RWPE1 (cell line): ENCODE measurements at regions not wholly inside any gene's neighbourhood (a gene's known extent, or its start where the extent isn't known, plus 50 kb on each side); places are given as distances from the start of the nearest gene placed in this dataset.
"Not testable (repeated sequence)": the region's sequence is repeated elsewhere in the genome, so short reads cannot be mapped to it uniquely, and the experiment has no call there.

Experiments
- CTCF ChIA-PET: fragments of 350-600 bp; sonication (Branson Sonifier 250); formaldehyde crosslinking; extraction: SDS; loops from one replicate; lab custom pipeline; 2021; lab: Yijun Ruan, JAX
- POLR2A ChIA-PET: fragments of 400-600 bp; formaldehyde crosslinking; extraction: SDS; loops from one replicate; lab custom pipeline; 2020; ENCODE audit warnings: antibody characterized with exemption; ENCODE audit not compliant: low non-redundant PET; lab: Yijun Ruan, JAX
- DNase-seq: peaks from one replicate; pipeline ENCODE4 v3.0.0; 2012; ENCODE audit warnings: low spot score
- H3K27ac ChIP-seq: fragments of 450-650 bp; 2 replicates; pipeline ENCODE4 v1.5.1; 2017
- CTCF ChIP-seq: fragments of 450-650 bp; conservative IDR thresholded peaks from 2 replicates; pipeline ENCODE4 v1.5.1; 2017; ENCODE audit warnings: low read depth, mild to moderate bottlenecking

GRCh38 chr3:139108253-139108969 is 63.7 kb upstream of the PRR23C start:
- POLR2A ChIA-PET, result no interaction called here
- DNase-seq, result no peak
- CTCF ChIA-PET, result no interaction called here
- H3K27ac ChIP-seq, result no peak overlapping the region
- no peak for TF ChIP-seq CTCF

- no peak for TF ChIP-seq CTCF
- ChIA-PET POLR2A (no interaction called here), CTCF (no interaction called here)
- no peak for DNase-seq
- no peak overlapping the region for H3K27ac ChIP-seq
Observed at GRCh38 chr3:139109271-139109670, 64.6 kb upstream of the PRR23C start.

GRCh38 chr3:139110072-139110830 is 65.6 kb upstream of the PRR23C start:
- TF ChIP-seq CTCF, result no peak
- no peak overlapping the region for H3K27ac ChIP-seq
- ChIA-PET POLR2A (no interaction called here), CTCF (interaction anchor here (0.6 to 3.6 kb wide), 4 partner anchors 47 to 669 kb away, joined by 3 to 41 read pairs (median 4); no protein-coding TSS in a partner anchor)
- DNase-seq, result no peak

- POLR2A ChIA-PET, H3K27ac ChIP-seq, DNase-seq: not testable (repeated sequence)
- CTCF ChIA-PET, result interaction anchor here (0.6 to 3.6 kb wide), 6 partner anchors 47 to 668 kb away, joined by 3 to 41 read pairs (median 4); no protein-coding TSS in a partner anchor
Observed at GRCh38 chr3:139110929-139111328, 66.2 kb upstream of the PRR23C start.

GRCh38 chr3:139111392-139112229 is 66.9 kb upstream of the PRR23C start:
- peak; percentile 65 for DNase-seq
- ChIA-PET POLR2A (interaction anchor here (0.6 kb wide), 1 partner anchor 1876 kb away, joined by 3 read pairs; no protein-coding TSS in a partner anchor), CTCF (interaction anchor here (0.5 to 3.6 kb wide), 22 partner anchors 9 to 874 kb away, joined by 3 to 41 read pairs (median 4); no protein-coding TSS in a partner anchor)
- no peak overlapping the region for H3K27ac ChIP-seq
- peak; percentile 67 for TF ChIP-seq CTCF

GRCh38 chr3:139112230-139112558 is 67.5 kb upstream of the PRR23C start:
- ChIA-PET CTCF (interaction anchor here (0.5 to 3.6 kb wide), 20 partner anchors 8 to 873 kb away, joined by 3 to 41 read pairs (median 4); no protein-coding TSS in a partner anchor), POLR2A (interaction anchor here (0.6 kb wide), 1 partner anchor 1875 kb away, joined by 3 read pairs; no protein-coding TSS in a partner anchor)
- H3K27ac ChIP-seq, result no peak overlapping the region
- DNase-seq, result no peak
- no peak for TF ChIP-seq CTCF
